ENCODE measurements at regions not wholly inside any gene's neighbourhood (a gene's known extent, or its start where the extent isn't known, plus 50 kb on each side); places are given as distances from the start of the nearest gene placed in this dataset.
"Not testable (repeated sequence)": the region's sequence is repeated elsewhere in the genome, so short reads cannot be mapped to it uniquely, and the experiment has no call there.

GRCh38 chr21:28688381-28688780 lies 304.3 kb downstream of the LTN1 start:
- in situ Hi-C loops (cut with HindIII; ENCODE audit: low sequenced_read_pairs), result no loop called here
- DNase-seq (ENCODE audit: low read depth), result no peak
- no peak overlapping the region for H3K4me3 ChIP-seq (ENCODE audit: low read depth, low read length)
- TF ChIP-seq, protein P1, sequence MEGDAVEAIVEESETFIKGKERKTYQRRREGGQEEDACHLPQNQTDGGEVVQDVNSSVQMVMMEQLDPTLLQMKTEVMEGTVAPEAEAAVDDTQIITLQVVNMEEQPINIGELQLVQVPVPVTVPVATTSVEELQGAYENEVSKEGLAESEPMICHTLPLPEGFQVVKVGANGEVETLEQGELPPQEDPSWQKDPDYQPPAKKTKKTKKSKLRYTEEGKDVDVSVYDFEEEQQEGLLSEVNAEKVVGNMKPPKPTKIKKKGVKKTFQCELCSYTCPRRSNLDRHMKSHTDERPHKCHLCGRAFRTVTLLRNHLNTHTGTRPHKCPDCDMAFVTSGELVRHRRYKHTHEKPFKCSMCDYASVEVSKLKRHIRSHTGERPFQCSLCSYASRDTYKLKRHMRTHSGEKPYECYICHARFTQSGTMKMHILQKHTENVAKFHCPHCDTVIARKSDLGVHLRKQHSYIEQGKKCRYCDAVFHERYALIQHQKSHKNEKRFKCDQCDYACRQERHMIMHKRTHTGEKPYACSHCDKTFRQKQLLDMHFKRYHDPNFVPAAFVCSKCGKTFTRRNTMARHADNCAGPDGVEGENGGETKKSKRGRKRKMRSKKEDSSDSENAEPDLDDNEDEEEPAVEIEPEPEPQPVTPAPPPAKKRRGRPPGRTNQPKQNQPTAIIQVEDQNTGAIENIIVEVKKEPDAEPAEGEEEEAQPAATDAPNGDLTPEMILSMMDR (IDR thresholded peaks at IDR 0.05; ENCODE audit: low read depth, low read length, missing control alignments), result no peak

DNA sequence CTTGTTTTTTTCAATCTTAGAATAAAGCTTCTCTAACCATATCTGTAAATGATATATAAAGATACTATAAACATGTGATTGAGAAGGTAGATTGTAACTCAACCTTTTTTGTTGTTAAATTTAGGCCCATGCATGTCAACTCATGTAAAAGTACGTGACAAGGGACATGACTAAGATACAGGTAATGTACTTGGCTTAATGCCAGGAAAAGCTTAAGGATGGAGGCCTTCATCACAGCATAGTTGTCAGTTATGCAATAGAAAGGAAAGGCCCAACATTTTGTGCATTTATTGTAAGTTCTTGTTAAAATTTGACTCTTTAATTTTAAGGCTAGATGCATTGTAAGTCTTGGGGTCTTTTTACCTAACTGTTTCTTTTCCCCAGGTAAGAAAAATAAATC lies 305.1 kb downstream of the LTN1 start:
- no peak for DNase-seq (ENCODE audit: low read depth)

GRCh38 chr21:28683982-28684752 lies 308.5 kb downstream of the LTN1 start:
- in situ Hi-C loops (cut with HindIII; ENCODE audit: low sequenced_read_pairs), result no loop called here
- no peak overlapping the region for H3K4me3 ChIP-seq (ENCODE audit: low read depth, low read length)
- TF ChIP-seq, protein P1 (IDR thresholded peaks at IDR 0.05; ENCODE audit: low read depth, low read length, missing control alignments), result no peak
- DNase-seq (ENCODE audit: low read depth), result peak; percentile 26

More for the DNA sequence above, 305.1 kb downstream of the LTN1 start:
- in situ Hi-C loops (cut with HindIII; ENCODE audit: low sequenced_read_pairs), result no loop called here
- TF ChIP-seq, protein P1 (IDR thresholded peaks at IDR 0.05; ENCODE audit: low read depth, low read length, missing control alignments), result no peak
- H3K4me3 ChIP-seq (ENCODE audit: low read depth, low read length), result no peak overlapping the region

DNA sequence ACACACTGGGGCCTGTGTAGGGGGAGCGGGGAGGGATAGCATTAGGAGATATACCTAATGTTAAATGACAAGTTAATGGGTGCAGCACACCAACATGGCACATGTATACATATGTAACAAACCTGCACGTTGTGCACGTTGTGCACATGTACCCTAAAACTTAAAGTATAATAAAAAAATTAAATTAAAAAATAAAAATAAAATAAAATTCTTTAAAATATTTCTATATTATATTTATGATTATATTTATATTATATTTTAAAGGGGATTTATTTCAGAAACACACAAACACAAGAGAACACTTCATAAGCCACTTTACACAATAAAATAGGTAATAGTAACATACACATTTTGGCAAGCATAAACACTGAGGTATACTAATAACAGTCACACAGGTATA lies 309.8 kb downstream of the LTN1 start:
- DNase-seq (ENCODE audit: low read depth); in situ Hi-C loops (cut with HindIII; ENCODE audit: low sequenced_read_pairs); H3K4me3 ChIP-seq (ENCODE audit: low read depth, low read length): not testable (repeated sequence)

- in situ Hi-C loops (cut with HindIII; ENCODE audit: low sequenced_read_pairs); H3K4me3 ChIP-seq (ENCODE audit: low read depth, low read length); DNase-seq (ENCODE audit: low read depth): not testable (repeated sequence)
These were observed 315.6 kb downstream of the LTN1 start for GRCh38 chr21:28677096-28677495.

GRCh38 chr21:28675331-28676041 lies 317.2 kb downstream of the LTN1 start:
- DNase-seq (ENCODE audit: low read depth), result no peak
- in situ Hi-C loops (cut with HindIII; ENCODE audit: low sequenced_read_pairs), result no loop called here
- TF ChIP-seq, protein P1 (IDR thresholded peaks at IDR 0.05; ENCODE audit: low read depth, low read length, missing control alignments), result no peak
- no peak overlapping the region for H3K4me3 ChIP-seq (ENCODE audit: low read depth, low read length)

DNA sequence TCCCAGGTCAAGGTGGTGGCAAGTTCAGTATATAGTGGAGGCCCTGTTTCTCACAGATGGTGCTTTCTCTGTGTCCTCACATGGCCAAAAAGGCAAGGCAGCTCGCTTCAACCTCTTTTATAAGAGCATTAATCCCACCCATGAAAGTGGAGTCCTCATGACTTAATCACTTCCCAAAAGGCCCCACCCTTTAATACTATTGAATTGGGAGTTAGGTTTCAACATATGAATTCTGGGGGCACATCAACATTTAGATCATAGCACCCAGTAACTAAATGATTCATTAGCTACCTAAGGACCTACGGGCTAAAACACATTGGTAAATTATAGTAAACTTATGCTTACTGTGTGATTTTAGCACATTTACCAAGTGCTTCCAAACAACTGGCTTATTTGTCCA lies 317.9 kb downstream of the LTN1 start:
- TF ChIP-seq, protein P1 (IDR thresholded peaks at IDR 0.05; ENCODE audit: low read depth, low read length, missing control alignments), result no peak
- in situ Hi-C loops (cut with HindIII; ENCODE audit: low sequenced_read_pairs), result no loop called here
- DNase-seq (ENCODE audit: low read depth), result no peak

More for the DNA sequence above, 317.9 kb downstream of the LTN1 start:
- H3K4me3 ChIP-seq (ENCODE audit: low read depth, low read length), result no peak overlapping the region

All from astrocyte of the cerebellum (primary cell).